HG03108 (cell line): ENCODE measurements at regions not wholly inside any gene's neighbourhood (a gene's known extent, or its start where the extent isn't known, plus 50 kb on each side); places are given as distances from the start of the nearest gene placed in this dataset.

Experiments used
- ATAC-seq: cut with Tn5 transposase; IDR thresholded peaks from one replicate; pipeline ENCODE4 v1.9.1; 2021; ENCODE audit warnings: moderate library complexity; ENCODE audit not compliant: unreplicated experiment

- ATAC-seq: no peak
These were observed 66.4 kb upstream of the PDE10A start for GRCh38 chr6:165729307-165729936.

GRCh38 chr6:165728216-165728615 lies 65.2 kb upstream of the PDE10A start:
- ATAC-seq: no peak

GRCh38 chr6:165726965-165727381 lies 63.9 kb upstream of the PDE10A start:
- no peak for ATAC-seq

- ATAC-seq: no peak
These were observed 63.3 kb upstream of the PDE10A start for GRCh38 chr6:165726290-165726875.

GRCh38 chr6:165725201-165725600 lies 62.2 kb upstream of the PDE10A start:
- no peak for ATAC-seq

GRCh38 chr6:165723326-165723725 lies 60.3 kb upstream of the PDE10A start:
- no peak for ATAC-seq

- ATAC-seq: no peak
These were observed 59.0 kb upstream of the PDE10A start for GRCh38 chr6:165722022-165722421.

GRCh38 chr6:165721356-165721755 lies 58.3 kb upstream of the PDE10A start:
- ATAC-seq: no peak

- no peak for ATAC-seq
These were observed 55.5 kb upstream of the PDE10A start for GRCh38 chr6:165718491-165718891.

- ATAC-seq: no peak
These were observed 54.9 kb upstream of the PDE10A start for GRCh38 chr6:165717732-165718465.

GRCh38 chr6:165716886-165717285 lies 53.8 kb upstream of the PDE10A start:
- no peak for ATAC-seq

- no peak for ATAC-seq
These were observed 52.4 kb upstream of the PDE10A start for GRCh38 chr6:165715428-165715827.

GRCh38 chr6:165714907-165715306 lies 51.9 kb upstream of the PDE10A start:
- no peak for ATAC-seq

GRCh38 chr6:165713845-165714466 lies 50.9 kb upstream of the PDE10A start:
- ATAC-seq: no peak
